ENCODE measurements at regions not wholly inside any gene's neighbourhood (a gene's known extent, or its start where the extent isn't known, plus 50 kb on each side); places are given as distances from the start of the nearest gene placed in this dataset.

GRCh38 chr3:59244343-59244742 is 194.5 kb upstream of the CFAP20DC start:
- no peak for TF ChIP-seq REST (IDR thresholded peaks at IDR 0.05; ENCODE audit: insufficient read depth in 1 of 2, low read depth in 2 of 2, low read length in 2 of 2)
- no peak for TF ChIP-seq FOXP2 (optimal IDR thresholded peaks at IDR 0.05; ENCODE audit: borderline replicate concordance, extremely low read depth, extremely low read length, insufficient read depth)
- TF ChIP-seq TAF1 (IDR thresholded peaks at IDR 0.05; ENCODE audit: borderline replicate concordance, insufficient read depth, low read length): no peak
- no peak for TF ChIP-seq POLR2AphosphoS5 (IDR thresholded peaks at IDR 0.05; ENCODE audit: low read depth, low read length)
- TF ChIP-seq SIN3A (IDR thresholded peaks at IDR 0.05; ENCODE audit: borderline replicate concordance, insufficient read depth, low read length): no peak

- no peak for TF ChIP-seq FOXP2 (optimal IDR thresholded peaks at IDR 0.05; ENCODE audit: borderline replicate concordance, extremely low read depth, extremely low read length, insufficient read depth)
- no peak for TF ChIP-seq POLR2AphosphoS5 (IDR thresholded peaks at IDR 0.05; ENCODE audit: low read depth, low read length)
- TF ChIP-seq REST (IDR thresholded peaks at IDR 0.05; ENCODE audit: insufficient read depth in 1 of 2, low read depth in 2 of 2, low read length in 2 of 2): no peak
- TF ChIP-seq TAF1 (IDR thresholded peaks at IDR 0.05; ENCODE audit: borderline replicate concordance, insufficient read depth, low read length): no peak
- no peak for TF ChIP-seq SIN3A (IDR thresholded peaks at IDR 0.05; ENCODE audit: borderline replicate concordance, insufficient read depth, low read length)
These were observed 193.7 kb upstream of the CFAP20DC start for GRCh38 chr3:59243476-59243875.

- TF ChIP-seq SIN3A (IDR thresholded peaks at IDR 0.05; ENCODE audit: borderline replicate concordance, insufficient read depth, low read length) (no peak), FOXP2 (optimal IDR thresholded peaks at IDR 0.05; ENCODE audit: borderline replicate concordance, extremely low read depth, extremely low read length, insufficient read depth) (no peak), TAF1 (IDR thresholded peaks at IDR 0.05; ENCODE audit: borderline replicate concordance, insufficient read depth, low read length) (no peak), REST (IDR thresholded peaks at IDR 0.05; ENCODE audit: insufficient read depth in 1 of 2, low read depth in 2 of 2, low read length in 2 of 2) (no peak), POLR2AphosphoS5 (IDR thresholded peaks at IDR 0.05; ENCODE audit: low read depth, low read length) (no peak)
These were observed 190.9 kb upstream of the CFAP20DC start for GRCh38 chr3:59240666-59241255.

GRCh38 chr3:59237121-59237520 is 187.3 kb upstream of the CFAP20DC start:
- TF ChIP-seq REST (IDR thresholded peaks at IDR 0.05; ENCODE audit: insufficient read depth in 1 of 2, low read depth in 2 of 2, low read length in 2 of 2) (no peak), FOXP2 (optimal IDR thresholded peaks at IDR 0.05; ENCODE audit: borderline replicate concordance, extremely low read depth, extremely low read length, insufficient read depth) (no peak), SIN3A (IDR thresholded peaks at IDR 0.05; ENCODE audit: borderline replicate concordance, insufficient read depth, low read length) (no peak), TAF1 (IDR thresholded peaks at IDR 0.05; ENCODE audit: borderline replicate concordance, insufficient read depth, low read length) (no peak)

GRCh38 chr3:59235634-59236012 is 185.8 kb upstream of the CFAP20DC start:
- no peak for TF ChIP-seq FOXP2 (optimal IDR thresholded peaks at IDR 0.05; ENCODE audit: borderline replicate concordance, extremely low read depth, extremely low read length, insufficient read depth)
- no peak for TF ChIP-seq POLR2AphosphoS5 (IDR thresholded peaks at IDR 0.05; ENCODE audit: low read depth, low read length)
- no peak for TF ChIP-seq REST (IDR thresholded peaks at IDR 0.05; ENCODE audit: insufficient read depth in 1 of 2, low read depth in 2 of 2, low read length in 2 of 2)
- no peak for TF ChIP-seq SIN3A (IDR thresholded peaks at IDR 0.05; ENCODE audit: borderline replicate concordance, insufficient read depth, low read length)
- TF ChIP-seq TAF1 (IDR thresholded peaks at IDR 0.05; ENCODE audit: borderline replicate concordance, insufficient read depth, low read length): no peak
